GM18517 (cell line): ENCODE measurements at regions not wholly inside any gene's neighbourhood (a gene's known extent, or its start where the extent isn't known, plus 50 kb on each side); places are given as distances from the start of the nearest gene placed in this dataset.
"Not testable (repeated sequence)": the region's sequence is repeated elsewhere in the genome, so short reads cannot be mapped to it uniquely, and the experiment has no call there.

ENCODE experiments used
- ATAC-seq: cut with Tn5 transposase; IDR thresholded peaks from one replicate; pipeline ENCODE4 v1.9.1; 2021; ENCODE audit warnings: mild to moderate bottlenecking, moderate library complexity; ENCODE audit not compliant: unreplicated experiment

GRCh38 chrX:1105031-1105430 lies 107.4 kb downstream of the CRLF2 start:
- ATAC-seq: not testable (repeated sequence)

- no peak for ATAC-seq
These were observed 109.1 kb downstream of the CRLF2 start for GRCh38 chrX:1103360-1103759.

GRCh38 chrX:1102786-1103185 lies 109.7 kb downstream of the CRLF2 start:
- ATAC-seq: no peak

GRCh38 chrX:1102221-1102620 lies 110.2 kb downstream of the CRLF2 start:
- ATAC-seq: not testable (repeated sequence)

- no peak for ATAC-seq
These were observed 113.2 kb downstream of the CRLF2 start for GRCh38 chrX:1099146-1099770.

GRCh38 chrX:1097328-1097727 lies 115.1 kb downstream of the CRLF2 start:
- ATAC-seq: no peak

GRCh38 chrX:1094566-1095333 lies 117.7 kb downstream of the CRLF2 start:
- ATAC-seq: no peak

- ATAC-seq: no peak
These were observed 118.6 kb downstream of the CRLF2 start for GRCh38 chrX:1093586-1094421.

GRCh38 chrX:1093121-1093520 lies 119.3 kb downstream of the CRLF2 start:
- no peak for ATAC-seq

- ATAC-seq: no peak
These were observed 125.7 kb downstream of the CRLF2 start for GRCh38 chrX:1086444-1087409.

- ATAC-seq: not testable (repeated sequence)
These were observed 126.6 kb downstream of the CRLF2 start for GRCh38 chrX:1085871-1086270.

- ATAC-seq: no peak
These were observed 127.8 kb downstream of the CRLF2 start for GRCh38 chrX:1084689-1085088.

- no peak for ATAC-seq
These were observed 135.4 kb downstream of the CRLF2 start for GRCh38 chrX:1076871-1077651.

GRCh38 chrX:1075741-1076140 lies 136.7 kb downstream of the CRLF2 start:
- ATAC-seq: no peak

GRCh38 chrX:1075156-1075555 lies 137.3 kb downstream of the CRLF2 start:
- ATAC-seq: no peak

- ATAC-seq: no peak
These were observed 137.7 kb downstream of the CRLF2 start for GRCh38 chrX:1074755-1075154.

GRCh38 chrX:1074172-1074571 lies 138.3 kb downstream of the CRLF2 start:
- ATAC-seq: no peak

- ATAC-seq: no peak
These were observed 139.6 kb downstream of the CRLF2 start for GRCh38 chrX:1072637-1073377.

GRCh38 chrX:1071351-1071750 lies 141.1 kb downstream of the CRLF2 start:
- no peak for ATAC-seq
